Activated CD8-positive, alpha-beta memory T cell treated with anti-CD3 and anti-CD28 coated beads, Interleukin-2, amount 10 ng/mL, durations not matched to agents 7 days and 5 days (primary cell): ENCODE measurements at regions not wholly inside any gene's neighbourhood (a gene's known extent, or its start where the extent isn't known, plus 50 kb on each side); places are given as distances from the start of the nearest gene placed in this dataset.

Experiments used
- ATAC-seq: fragments of 150-1000 bp; cut with Tn5 transposase; one replicate; pipeline ENCODE4 v1.10.0; 2021; ENCODE audit warnings: moderate library complexity
- CTCF ChIA-PET: fragments of 350-600 bp; sonication (Branson Sonifier 250); formaldehyde crosslinking; loops from one replicate; lab custom pipeline; 2021; ENCODE audit warnings: antibody characterized with exemption; lab: Charles Lee
- DNase-seq: peaks from one replicate; pipeline ENCODE4 v3.0.0-alpha.2; 2020
- H3K27ac Mint-ChIP-seq: one replicate; pipeline ENCODE4 v1.8.0; 2021; ENCODE audit warnings: mild to moderate bottlenecking, mixed read lengths
- H3K27me3 Mint-ChIP-seq: one replicate; pipeline ENCODE4 v1.8.0; 2021; ENCODE audit warnings: mixed read lengths
- H3K36me3 Mint-ChIP-seq: one replicate; pipeline ENCODE4 v1.8.0; 2021; ENCODE audit warnings: mild to moderate bottlenecking, mixed read lengths
- H3K4me1 Mint-ChIP-seq: one replicate; pipeline ENCODE4 v1.8.0; 2021; ENCODE audit warnings: mixed read lengths
- H3K4me3 Mint-ChIP-seq: one replicate; pipeline ENCODE4 v1.8.0; 2021; ENCODE audit warnings: mild to moderate bottlenecking, moderate library complexity, mixed read lengths
- H3K9me3 Mint-ChIP-seq: one replicate; pipeline ENCODE4 v1.8.0; 2022; ENCODE audit warnings: low read depth, mixed read lengths

- ATAC-seq (no peak), DNase-seq (no peak)
- Mint-ChIP-seq H3K36me3 (no peaks in the 10 kb centered on the region), H3K9me3 (no peaks in the 10 kb centered on the region), H3K4me3 (no peak overlapping the region), H3K27ac (no peak overlapping the region), H3K4me1 (no peaks in the 10 kb centered on the region), H3K27me3 (no peaks in the 10 kb centered on the region)
- CTCF ChIA-PET: interaction anchor here (1.4 kb wide), 1 partner anchor 1333 kb away, joined by 4 read pairs; the partner anchor contains the start of gene CCDC85A
Observed at GRCh38 chr2:57516698-57517340, 529.8 kb upstream of the VRK2 start.

DNA sequence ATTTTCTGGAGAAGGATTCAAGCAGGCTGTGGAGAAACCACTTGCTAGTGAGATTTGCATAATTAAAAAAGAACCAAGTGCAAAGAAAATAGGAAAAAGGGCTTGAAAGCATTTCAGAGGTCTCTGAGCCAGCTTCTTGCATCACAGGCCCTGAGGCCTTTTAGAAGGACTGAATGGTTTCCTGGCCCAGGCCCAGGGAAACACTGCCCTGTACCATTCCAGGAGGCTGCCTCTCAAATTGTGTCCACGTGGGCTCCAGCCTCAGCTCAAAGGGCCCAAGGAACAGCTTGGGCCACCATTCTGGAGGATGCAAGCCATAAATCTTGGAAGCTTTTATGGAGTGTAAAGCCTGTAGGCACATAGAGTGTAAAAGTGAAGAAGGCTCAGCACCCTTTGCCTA lies 523.3 kb upstream of the VRK2 start:
- no peaks in the 10 kb centered on the region for H3K4me1 Mint-ChIP-seq
- H3K27ac Mint-ChIP-seq: no peak overlapping the region
- DNase-seq: no peak
- no peaks in the 10 kb centered on the region for H3K36me3 Mint-ChIP-seq
- no peaks in the 10 kb centered on the region for H3K27me3 Mint-ChIP-seq
- no peak for ATAC-seq
- H3K9me3 Mint-ChIP-seq: peaks cover 7% of the 10 kb centered on the region
- CTCF ChIA-PET: no interaction called here
- H3K4me3 Mint-ChIP-seq: no peak overlapping the region

GRCh38 chr2:57527685-57528084 lies 518.9 kb upstream of the VRK2 start:
- H3K4me1 Mint-ChIP-seq: no peaks in the 10 kb centered on the region
- no peak overlapping the region for H3K27ac Mint-ChIP-seq
- H3K4me3 Mint-ChIP-seq: no peak overlapping the region
- CTCF ChIA-PET: no interaction called here
- peaks cover 11% of the 10 kb centered on the region for H3K9me3 Mint-ChIP-seq
- H3K27me3 Mint-ChIP-seq: no peaks in the 10 kb centered on the region
- H3K36me3 Mint-ChIP-seq: no peaks in the 10 kb centered on the region
- DNase-seq (no peak), ATAC-seq (no peak)

DNA sequence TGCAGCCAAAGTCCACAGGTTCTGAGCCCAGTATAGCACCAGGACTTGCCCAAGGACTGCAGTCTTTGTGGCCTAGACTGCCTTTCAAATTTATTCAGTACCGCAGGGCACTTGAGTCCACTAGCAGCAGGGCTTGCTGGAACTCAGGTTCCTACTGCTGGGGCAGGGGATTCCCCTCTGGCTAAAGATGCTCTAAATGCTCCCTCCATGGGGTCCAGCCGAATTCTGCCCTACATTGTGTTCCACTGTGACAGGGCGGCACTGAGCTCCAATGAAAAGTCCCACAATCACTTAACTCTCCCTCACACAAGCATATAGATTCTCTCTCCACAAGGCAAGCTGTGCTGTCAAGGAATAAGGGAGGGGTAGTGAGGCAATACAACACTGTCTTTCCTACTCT lies 518.1 kb upstream of the VRK2 start:
- CTCF ChIA-PET: no interaction called here
- no peak overlapping the region for H3K4me3 Mint-ChIP-seq

GRCh38 chr2:57534358-57534757 lies 512.2 kb upstream of the VRK2 start:
- H3K4me3 Mint-ChIP-seq: no peak overlapping the region
- ATAC-seq (no peak), DNase-seq (no peak)
- no peaks in the 10 kb centered on the region for H3K9me3 Mint-ChIP-seq
- no peaks in the 10 kb centered on the region for H3K27me3 Mint-ChIP-seq
- H3K36me3 Mint-ChIP-seq: no peaks in the 10 kb centered on the region
- CTCF ChIA-PET: no interaction called here
- no peak overlapping the region for H3K27ac Mint-ChIP-seq
- H3K4me1 Mint-ChIP-seq: no peaks in the 10 kb centered on the region

More for the DNA sequence above, 518.1 kb upstream of the VRK2 start:
- no peak overlapping the region for H3K27ac Mint-ChIP-seq
- no peak for ATAC-seq
- H3K27me3 Mint-ChIP-seq: no peaks in the 10 kb centered on the region
- no peaks in the 10 kb centered on the region for H3K4me1 Mint-ChIP-seq
- no peak for DNase-seq
- peaks cover 11% of the 10 kb centered on the region for H3K9me3 Mint-ChIP-seq
- H3K36me3 Mint-ChIP-seq: no peaks in the 10 kb centered on the region

GRCh38 chr2:57536535-57537231 lies 509.9 kb upstream of the VRK2 start:
- no peak for ATAC-seq
- Mint-ChIP-seq H3K4me3 (no peak overlapping the region), H3K36me3 (no peaks in the 10 kb centered on the region), H3K4me1 (no peaks in the 10 kb centered on the region), H3K27me3 (no peaks in the 10 kb centered on the region), H3K27ac (no peak overlapping the region), H3K9me3 (no peaks in the 10 kb centered on the region)
- no peak for DNase-seq
- CTCF ChIA-PET: no interaction called here

- CTCF ChIA-PET: no interaction called here
- no peaks in the 10 kb centered on the region for H3K36me3 Mint-ChIP-seq
Observed at GRCh38 chr2:57539761-57540160, 506.8 kb upstream of the VRK2 start.

DNA sequence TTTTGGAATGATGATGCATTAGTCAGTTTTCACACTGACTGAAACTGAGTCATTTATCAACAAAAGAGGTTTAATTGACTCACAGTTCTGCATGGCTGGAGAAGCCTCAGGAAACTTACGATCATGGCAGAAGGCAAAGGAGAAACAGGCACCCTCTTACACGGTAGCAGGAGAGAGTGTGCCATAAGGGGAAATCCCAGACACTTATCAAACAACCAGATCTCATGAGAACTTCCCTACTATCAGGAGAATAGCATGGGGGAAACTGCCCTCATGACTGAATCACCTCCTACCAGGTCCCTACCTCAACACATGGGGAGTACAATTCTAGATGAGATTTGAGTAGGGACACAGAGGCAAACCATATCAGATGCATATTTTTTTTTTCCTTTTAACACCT lies 504.5 kb upstream of the VRK2 start:
- Mint-ChIP-seq H3K27ac (no peak overlapping the region), H3K4me3 (no peak overlapping the region), H3K27me3 (no peaks in the 10 kb centered on the region), H3K9me3 (peaks cover 8% of the 10 kb centered on the region), H3K4me1 (no peaks in the 10 kb centered on the region), H3K36me3 (no peaks in the 10 kb centered on the region)
- no peak for DNase-seq
- CTCF ChIA-PET: no interaction called here
- no peak for ATAC-seq

More at GRCh38 chr2:57539761-57540160, 506.8 kb upstream of the VRK2 start:
- no peak for ATAC-seq
- DNase-seq: no peak
- Mint-ChIP-seq H3K4me1 (no peaks in the 10 kb centered on the region), H3K27ac (no peak overlapping the region), H3K4me3 (no peak overlapping the region), H3K27me3 (no peaks in the 10 kb centered on the region), H3K9me3 (peaks cover 3% of the 10 kb centered on the region)

DNA sequence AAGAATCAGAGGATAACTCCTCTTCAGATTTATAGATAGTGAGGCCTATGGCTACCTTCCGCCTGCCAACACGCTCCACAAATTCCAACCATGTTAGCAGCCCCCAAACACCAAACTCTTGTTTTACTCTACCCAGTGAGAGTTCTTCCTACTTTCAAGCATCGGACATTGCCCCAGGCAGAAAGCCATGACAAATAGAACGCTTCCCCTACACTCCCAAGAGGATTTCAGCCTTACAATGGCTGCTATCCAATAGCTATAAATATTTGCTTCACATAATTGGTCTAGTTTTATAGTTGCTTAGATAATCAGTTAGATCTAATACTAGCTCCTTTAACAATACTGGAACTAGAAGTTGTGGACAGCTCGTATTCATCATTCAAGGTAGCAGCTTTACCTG lies 503.4 kb upstream of the VRK2 start:
- DNase-seq: no peak
- no peak overlapping the region for H3K4me3 Mint-ChIP-seq
- H3K9me3 Mint-ChIP-seq: peaks cover 8% of the 10 kb centered on the region
- CTCF ChIA-PET: no interaction called here
- H3K36me3 Mint-ChIP-seq: no peaks in the 10 kb centered on the region
- H3K27me3 Mint-ChIP-seq: no peaks in the 10 kb centered on the region
- H3K27ac Mint-ChIP-seq: no peak overlapping the region
- no peak for ATAC-seq
- no peaks in the 10 kb centered on the region for H3K4me1 Mint-ChIP-seq

GRCh38 chr2:57544624-57545023 lies 502.0 kb upstream of the VRK2 start:
- Mint-ChIP-seq H3K36me3 (no peaks in the 10 kb centered on the region), H3K4me3 (no peak overlapping the region), H3K27me3 (no peaks in the 10 kb centered on the region), H3K9me3 (peaks cover 8% of the 10 kb centered on the region), H3K4me1 (peaks cover under 1% of the 10 kb centered on the region), H3K27ac (no peak overlapping the region)
- ATAC-seq (no peak), DNase-seq (no peak)
- CTCF ChIA-PET: no interaction called here

GRCh38 chr2:57546478-57546877 lies 500.1 kb upstream of the VRK2 start:
- H3K9me3 Mint-ChIP-seq: peaks cover 8% of the 10 kb centered on the region
- no peaks in the 10 kb centered on the region for H3K36me3 Mint-ChIP-seq
- no peaks in the 10 kb centered on the region for H3K27me3 Mint-ChIP-seq
- H3K4me3 Mint-ChIP-seq: no peak overlapping the region
- no peak for ATAC-seq
- CTCF ChIA-PET: no interaction called here
- no peak overlapping the region for H3K27ac Mint-ChIP-seq
- peaks cover 4% of the 10 kb centered on the region for H3K4me1 Mint-ChIP-seq
- no peak for DNase-seq

- Mint-ChIP-seq H3K4me1 (peaks cover 4% of the 10 kb centered on the region), H3K36me3 (no peaks in the 10 kb centered on the region), H3K9me3 (peaks cover 6% of the 10 kb centered on the region), H3K4me3 (no peak overlapping the region), H3K27ac (no peak overlapping the region), H3K27me3 (no peaks in the 10 kb centered on the region)
- no peak for ATAC-seq
- DNase-seq: no peak
- CTCF ChIA-PET: no interaction called here
Observed at GRCh38 chr2:57549642-57550102, 496.9 kb upstream of the VRK2 start.

DNA sequence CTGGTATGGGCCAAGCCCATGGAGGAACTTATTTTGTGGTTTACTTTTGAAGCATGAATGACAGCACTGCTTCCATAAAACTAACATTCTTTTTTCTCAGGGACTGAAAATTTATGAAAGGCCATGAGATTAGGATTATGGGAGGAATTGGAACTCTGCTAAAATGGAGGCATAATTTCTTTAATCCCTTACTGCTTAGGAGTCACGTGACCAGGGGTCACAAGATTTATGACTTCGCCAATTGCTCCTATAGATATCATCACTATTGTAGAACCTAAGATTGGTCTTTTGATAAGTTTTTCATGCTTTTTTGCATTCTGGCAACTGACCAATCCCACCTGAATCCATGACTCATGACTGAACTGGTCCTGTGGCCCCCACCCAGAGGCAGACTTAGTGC lies 495.7 kb upstream of the VRK2 start:
- Mint-ChIP-seq H3K36me3 (no peaks in the 10 kb centered on the region), H3K4me1 (peaks cover 4% of the 10 kb centered on the region), H3K4me3 (no peak overlapping the region), H3K27ac (no peak overlapping the region), H3K9me3 (peaks cover 8% of the 10 kb centered on the region), H3K27me3 (no peaks in the 10 kb centered on the region)
- DNase-seq: no peak
- ATAC-seq: no peak
- CTCF ChIA-PET: no interaction called here

DNA sequence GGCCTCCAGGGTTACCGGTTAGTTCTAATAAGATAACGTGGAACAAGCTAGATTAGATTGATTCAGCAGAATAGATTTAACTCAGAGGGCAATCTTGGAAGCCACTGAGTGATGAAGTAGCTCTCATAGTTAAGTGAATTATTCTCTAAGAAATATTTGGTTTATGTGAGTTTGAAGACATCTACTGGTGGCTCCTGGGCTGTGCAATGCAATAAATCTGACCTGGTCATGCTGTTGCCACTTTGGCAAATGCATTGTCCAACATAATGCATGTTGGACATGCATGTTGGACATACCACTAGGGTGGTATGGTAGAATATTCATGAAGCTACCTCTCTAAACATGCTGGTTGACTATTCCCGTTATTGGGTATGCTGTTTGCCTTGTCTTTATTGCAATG lies 493.7 kb upstream of the VRK2 start:
- Mint-ChIP-seq H3K4me3 (no peak overlapping the region), H3K9me3 (peaks cover 8% of the 10 kb centered on the region), H3K4me1 (peaks cover 4% of the 10 kb centered on the region), H3K36me3 (no peaks in the 10 kb centered on the region), H3K27ac (no peak overlapping the region), H3K27me3 (no peaks in the 10 kb centered on the region)
- DNase-seq: no peak
- CTCF ChIA-PET: no interaction called here
- ATAC-seq: no peak
